GM12891 (cell line): ENCODE measurements at regions not wholly inside any gene's neighbourhood (a gene's known extent, or its start where the extent isn't known, plus 50 kb on each side); places are given as distances from the start of the nearest gene placed in this dataset.

Source experiments
- POLR2A ChIP-seq: IDR thresholded peaks from 2 replicates; pipeline ENCODE4 v1.6.1; 2011; ENCODE audit warnings: low read depth, low read length, control low read depth
- TAF1 ChIP-seq: IDR thresholded peaks from 2 replicates; pipeline ENCODE4 v1.6.1; 2011; ENCODE audit warnings: low read depth, low read length, control low read depth

GRCh38 chr18:38902796-38903195 is 1337.2 kb upstream of the CELF4 start:
- no peak for TF ChIP-seq POLR2A
- no peak for TF ChIP-seq TAF1
